ENCODE measurements at regions not wholly inside any gene's neighbourhood (a gene's known extent, or its start where the extent isn't known, plus 50 kb on each side); places are given as distances from the start of the nearest gene placed in this dataset.

- DNase-seq (ENCODE audit: low spot score): no peak
These were observed 928.0 kb downstream of the EFNB2 start for GRCh38 chr13:105607426-105607825.

GRCh38 chr13:105607016-105607415 lies 928.4 kb downstream of the EFNB2 start:
- DNase-seq (ENCODE audit: low spot score): no peak

- DNase-seq (ENCODE audit: low spot score): no peak
These were observed 932.3 kb downstream of the EFNB2 start for GRCh38 chr13:105602956-105603670.

DNA sequence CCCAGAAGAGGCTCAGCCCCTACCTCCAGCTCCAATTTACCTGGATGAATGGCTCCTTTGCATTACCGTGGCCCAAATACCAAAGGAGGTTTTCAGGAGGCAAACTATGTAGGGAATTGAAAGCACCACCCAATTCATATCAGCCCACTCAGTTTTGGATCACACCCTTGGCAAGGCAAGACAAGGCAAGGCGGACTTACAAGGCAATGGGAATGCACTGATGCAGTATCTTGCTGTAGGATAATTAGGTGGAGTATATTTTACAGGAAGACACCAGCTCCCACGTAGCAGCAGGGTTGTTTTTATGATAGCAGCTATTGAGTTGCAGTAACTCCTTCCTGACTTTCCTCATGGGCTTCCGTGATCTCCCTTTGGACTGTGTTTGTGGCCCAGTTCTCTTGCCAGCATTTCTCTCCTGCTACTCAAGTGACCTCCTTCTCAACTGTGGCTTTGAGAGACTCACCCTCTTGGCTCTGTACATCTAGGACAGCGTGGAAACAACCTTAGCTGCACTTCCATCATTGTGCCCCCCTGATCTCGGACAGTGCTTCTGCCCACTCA lies 935.9 kb downstream of the EFNB2 start:
- DNase-seq (ENCODE audit: low spot score): no peak

GRCh38 chr13:105598529-105598928 lies 936.9 kb downstream of the EFNB2 start:
- no peak for DNase-seq (ENCODE audit: low spot score)

- DNase-seq (ENCODE audit: low spot score): no peak
These were observed 937.9 kb downstream of the EFNB2 start for GRCh38 chr13:105597573-105597972.

- no peak for DNase-seq (ENCODE audit: low spot score)
These were observed 940.0 kb downstream of the EFNB2 start for GRCh38 chr13:105595471-105595870.

DNA sequence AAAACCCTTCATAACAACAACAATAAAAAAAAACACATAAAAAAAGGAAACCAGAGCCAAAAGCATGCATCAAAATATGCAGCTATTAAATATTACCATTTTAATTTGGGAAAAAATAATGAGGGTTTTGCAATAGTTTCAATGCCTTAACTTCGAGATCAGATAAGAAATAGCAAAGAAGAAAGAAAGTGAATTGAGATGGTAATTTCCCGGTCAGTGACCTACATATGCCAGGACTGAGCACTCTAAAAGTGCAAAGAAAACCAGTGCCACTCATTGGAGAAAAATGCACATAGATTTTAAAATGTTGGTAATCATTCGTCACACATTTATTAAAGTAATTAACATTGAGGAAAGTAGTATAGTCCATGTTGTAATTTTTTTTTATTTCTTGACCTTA lies 944.2 kb downstream of the EFNB2 start:
- DNase-seq (ENCODE audit: low spot score): no peak

DNA sequence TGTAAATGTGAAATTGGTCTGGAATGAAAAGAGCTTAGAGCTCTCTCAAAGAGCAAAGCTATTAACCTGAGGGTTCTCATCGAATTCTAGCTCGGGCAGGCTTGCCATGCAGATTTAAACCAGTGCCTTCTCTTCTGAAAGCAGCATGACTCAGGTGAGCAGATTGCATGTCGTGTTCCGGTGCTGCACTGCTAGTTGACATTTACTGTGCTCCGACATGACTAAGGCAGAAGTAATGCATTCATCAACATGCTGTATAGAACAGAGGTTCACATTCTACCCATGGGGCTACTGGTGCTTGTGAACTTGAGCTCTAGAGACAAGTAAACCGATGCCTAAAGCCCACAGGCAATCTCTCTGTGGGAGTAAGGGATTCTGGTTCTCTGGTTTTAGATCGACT lies 947.7 kb downstream of the EFNB2 start:
- no peak for DNase-seq (ENCODE audit: low spot score)

- no peak for DNase-seq (ENCODE audit: low spot score)
These were observed 955.4 kb downstream of the EFNB2 start for GRCh38 chr13:105579821-105580710.

DNA sequence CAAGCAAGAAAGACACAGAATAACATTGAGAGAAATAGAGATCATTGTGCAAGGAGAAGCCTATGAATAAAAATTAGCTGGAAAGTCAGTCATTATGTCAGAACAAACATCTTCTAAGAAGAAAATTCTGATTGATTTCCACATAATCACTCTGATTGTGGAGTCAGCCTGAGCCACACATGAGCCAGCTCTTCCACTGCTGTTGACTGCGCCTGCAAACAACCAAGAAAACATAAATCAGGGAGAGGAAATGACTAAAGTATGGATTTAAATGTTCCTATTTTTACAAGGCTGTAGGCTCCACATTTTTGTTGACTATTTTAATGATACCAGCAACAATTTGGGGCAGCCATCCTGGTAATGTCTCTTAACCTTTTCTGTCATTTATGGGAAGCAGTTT lies 962.3 kb downstream of the EFNB2 start:
- DNase-seq (ENCODE audit: low spot score): no peak

DNA sequence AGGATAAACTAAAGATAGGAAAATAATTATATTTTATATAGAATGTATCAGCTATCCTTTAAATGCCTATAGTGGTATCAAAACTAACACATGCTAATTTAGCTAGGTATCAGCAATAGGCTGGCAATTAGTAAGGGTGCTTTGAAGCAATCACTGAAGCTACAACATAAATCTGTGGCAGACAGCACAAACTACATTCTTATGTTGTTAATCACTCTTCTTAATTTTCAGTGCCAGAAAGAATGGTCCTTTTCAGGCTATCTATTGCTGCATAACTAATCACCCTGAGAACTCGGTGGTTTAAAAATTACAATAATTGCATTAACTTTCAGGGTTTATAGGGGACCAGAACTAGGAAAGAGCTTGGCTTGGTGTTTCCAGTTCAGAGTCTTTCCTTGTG lies 963.1 kb downstream of the EFNB2 start:
- no peak for DNase-seq (ENCODE audit: low spot score)

DNA sequence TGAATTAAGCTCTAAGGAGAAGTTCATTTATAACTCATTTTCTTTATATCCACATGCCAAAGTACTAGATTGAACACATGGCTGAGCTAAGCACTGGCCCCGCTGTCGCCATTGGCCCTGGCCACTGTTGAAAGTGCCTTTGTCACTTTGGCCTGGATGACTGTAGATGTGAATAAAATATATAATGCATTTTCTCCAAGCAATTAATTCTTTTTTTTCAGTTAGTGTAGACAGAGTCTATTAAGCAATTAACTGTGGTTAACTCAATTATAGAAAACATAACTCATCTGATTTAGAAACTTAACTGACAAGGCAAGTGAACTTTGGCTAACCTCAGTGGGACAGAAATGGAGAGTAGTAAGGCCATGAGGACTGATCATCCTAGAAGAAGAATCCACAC lies 965.6 kb downstream of the EFNB2 start:
- no peak for DNase-seq (ENCODE audit: low spot score)

GRCh38 chr13:105567951-105568525 lies 967.4 kb downstream of the EFNB2 start:
- DNase-seq (ENCODE audit: low spot score): no peak

DNA sequence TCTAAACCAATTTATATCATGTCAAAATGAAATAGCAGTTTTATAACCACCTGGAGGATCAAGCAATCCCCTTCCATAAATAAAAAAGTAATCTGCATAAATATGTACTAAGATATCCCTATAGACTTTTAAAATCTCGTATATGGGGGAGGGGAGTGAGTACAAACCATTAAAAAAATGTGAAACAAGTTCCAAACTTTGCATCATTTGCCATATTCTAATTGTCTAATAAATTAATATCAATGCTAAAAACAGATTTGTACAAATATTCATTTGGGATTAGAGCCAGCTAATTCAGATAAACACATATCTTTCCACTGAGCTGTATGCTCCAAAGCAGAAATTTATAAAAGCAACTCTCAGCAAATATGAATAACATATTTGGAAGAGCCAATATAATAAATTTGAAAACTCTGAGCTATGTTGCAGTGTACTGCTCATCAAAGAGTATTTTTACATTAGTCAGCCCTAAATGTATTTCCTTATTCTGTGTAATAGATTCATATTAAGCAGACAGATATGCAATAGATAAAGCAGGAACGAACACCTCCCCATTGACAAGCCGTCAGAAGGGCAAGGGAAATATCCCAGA lies 970.2 kb downstream of the EFNB2 start:
- DNase-seq (ENCODE audit: low spot score): no peak

GRCh38 chr13:105552078-105552477 lies 983.4 kb downstream of the EFNB2 start:
- DNase-seq (ENCODE audit: low spot score): no peak

GRCh38 chr13:105547851-105548250 lies 987.6 kb downstream of the EFNB2 start:
- DNase-seq (ENCODE audit: low spot score): no peak

DNA sequence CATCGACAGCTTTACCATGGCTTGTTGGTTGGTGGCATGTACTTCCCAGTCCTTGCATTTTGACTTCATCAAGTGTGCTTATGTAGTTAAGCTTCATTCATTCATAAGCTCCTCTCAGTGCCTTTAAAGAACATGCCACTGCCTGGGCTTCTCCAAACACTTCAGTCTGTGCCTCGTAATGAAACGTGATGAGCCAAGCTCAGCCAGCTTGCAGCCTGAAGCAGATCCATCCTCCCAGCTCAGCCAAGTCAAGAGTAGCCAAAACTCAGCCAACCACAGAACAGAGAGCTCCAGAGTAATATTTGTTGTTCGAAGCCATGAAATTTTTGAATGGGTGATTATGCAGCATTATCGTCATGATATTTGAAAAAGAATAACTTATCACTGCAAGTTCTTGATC lies 989.7 kb downstream of the EFNB2 start:
- no peak for DNase-seq (ENCODE audit: low spot score)

DNA sequence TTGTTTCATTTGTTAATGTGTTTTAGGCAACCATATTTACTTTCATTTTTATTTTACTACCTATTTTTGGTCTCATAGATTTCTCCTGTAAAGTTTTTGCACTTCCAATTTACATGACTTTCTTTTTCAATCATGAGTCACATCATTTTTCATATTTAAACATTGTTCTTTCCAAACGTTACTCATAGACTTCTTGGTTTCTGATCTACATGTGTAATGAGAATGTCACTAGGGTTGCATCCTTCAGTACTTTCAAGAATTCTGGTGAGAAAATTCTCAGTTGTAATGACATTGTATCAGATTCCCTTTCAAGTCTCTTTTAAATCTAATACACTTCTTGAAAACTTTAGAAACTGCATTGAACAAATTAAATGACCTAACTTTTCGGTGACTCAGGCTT lies 991.7 kb downstream of the EFNB2 start:
- DNase-seq (ENCODE audit: low spot score): no peak

DNA sequence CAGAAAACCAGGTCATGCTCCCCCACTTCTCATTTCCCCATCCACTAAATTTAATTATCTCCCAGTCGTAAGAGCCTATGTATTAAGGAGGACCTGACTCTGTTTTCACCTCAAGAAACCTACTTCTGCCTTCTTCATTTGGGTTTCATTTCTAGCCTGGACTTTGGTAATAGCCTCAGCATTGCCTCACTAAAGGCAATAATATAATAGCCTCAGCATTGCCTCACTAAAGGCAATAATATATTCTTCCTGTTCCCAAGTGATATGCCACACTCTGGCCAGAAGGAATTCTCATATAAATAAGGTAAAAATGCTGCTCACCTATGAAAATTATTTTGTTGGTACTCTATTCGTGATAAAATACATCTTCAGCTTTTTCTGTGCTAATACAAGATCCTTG lies 993.9 kb downstream of the EFNB2 start:
- no peak for DNase-seq (ENCODE audit: low spot score)

GRCh38 chr13:105538346-105538745 lies 997.1 kb downstream of the EFNB2 start:
- no peak for DNase-seq (ENCODE audit: low spot score)

DNA sequence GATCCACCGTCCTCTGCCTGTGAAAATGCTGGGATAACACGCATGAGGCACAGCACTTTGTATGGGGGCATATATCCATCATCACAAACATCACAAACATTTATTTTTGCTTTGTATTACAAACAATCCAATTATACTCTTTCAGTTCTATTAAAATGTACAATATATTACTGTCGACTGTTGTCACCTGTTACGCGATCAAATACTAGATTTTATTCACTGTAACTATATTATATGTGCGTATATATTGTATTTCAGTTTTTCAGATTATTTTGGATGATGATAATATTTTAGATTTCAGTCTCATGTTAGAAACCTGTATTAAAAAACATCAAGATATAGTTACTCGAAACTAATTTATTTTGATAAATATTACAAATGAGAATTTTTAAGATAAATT lies 998.3 kb downstream of the EFNB2 start:
- no peak for DNase-seq (ENCODE audit: low spot score)
